VCaP (cell line): ENCODE measurements at regions not wholly inside any gene's neighbourhood (a gene's known extent, or its start where the extent isn't known, plus 50 kb on each side); places are given as distances from the start of the nearest gene placed in this dataset.
A peak's percentile ranks its signal among the peaks of the same experiment; 100 is the strongest.

Source experiments
- H3K27ac ChIP-seq: fragments of 450-650 bp; 2 replicates; pipeline ENCODE4 v1.5.1; 2017
- CTCF ChIP-seq: fragments of 450-650 bp; conservative IDR thresholded peaks from 2 replicates; pipeline ENCODE4 v1.5.1; 2017; ENCODE audit warnings: mild to moderate bottlenecking, moderate library complexity

- TF ChIP-seq CTCF = no peak
- no peak overlapping the region for H3K27ac ChIP-seq
Observed at GRCh38 chr9:111158999-111159398, 120.7 kb upstream of the LPAR1 start.

DNA sequence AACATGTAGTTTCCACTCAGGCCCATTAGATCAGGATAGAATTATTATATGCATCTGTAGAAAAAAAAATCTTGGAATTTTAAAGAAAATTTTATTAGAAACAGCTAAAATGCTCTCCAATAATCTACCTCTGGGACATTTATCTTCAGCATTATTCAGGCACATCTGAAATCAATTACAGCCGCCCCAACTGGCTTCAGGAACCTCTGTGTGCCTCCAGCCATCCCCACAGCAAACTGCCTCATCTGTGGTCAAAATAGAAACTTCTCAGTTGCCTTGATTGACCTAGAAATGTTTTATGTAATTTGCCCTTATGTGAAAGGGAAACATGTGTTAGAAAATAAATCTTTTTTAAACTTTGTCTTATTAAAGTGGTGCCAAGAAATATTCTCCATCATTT, 120.1 kb upstream of the LPAR1 start:
- TF ChIP-seq CTCF = no peak
- H3K27ac ChIP-seq = no peak overlapping the region

DNA sequence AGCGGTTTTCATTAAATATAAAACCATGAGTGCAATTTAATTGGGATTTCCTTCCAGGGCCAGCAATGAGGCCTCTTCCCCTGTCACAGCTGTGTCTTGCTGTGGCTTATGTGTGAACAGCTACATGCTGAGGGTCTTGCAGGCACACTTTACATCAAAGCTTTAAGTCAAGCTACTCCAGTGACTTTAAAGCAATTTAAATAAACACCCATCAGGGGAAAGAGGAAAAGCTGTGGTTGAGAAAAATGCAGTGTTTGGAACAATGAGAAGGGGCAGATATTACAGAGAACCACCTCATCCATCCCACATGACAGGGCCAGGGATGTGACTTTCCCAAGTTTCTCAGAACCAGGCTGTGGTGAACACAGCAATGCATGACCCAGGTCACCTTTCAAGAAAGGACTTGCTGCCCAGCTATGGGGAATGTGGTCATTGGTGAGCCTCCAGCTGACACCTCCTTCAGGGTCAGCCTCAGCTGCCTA, 115.9 kb upstream of the LPAR1 start:
- no peak for TF ChIP-seq CTCF

GRCh38 chr9:111152614-111153406, 114.5 kb upstream of the LPAR1 start:
- no peak overlapping the region for H3K27ac ChIP-seq
- TF ChIP-seq CTCF = no peak

More for the DNA sequence above, 115.9 kb upstream of the LPAR1 start:
- no peak overlapping the region for H3K27ac ChIP-seq

GRCh38 chr9:111151537-111151936, 113.3 kb upstream of the LPAR1 start:
- no peak; the same call in 1 of the 2 replicates for TF ChIP-seq CTCF

GRCh38 chr9:111150181-111150580, 111.9 kb upstream of the LPAR1 start:
- no peak for TF ChIP-seq CTCF
- no peak overlapping the region for H3K27ac ChIP-seq

More at GRCh38 chr9:111151537-111151936, 113.3 kb upstream of the LPAR1 start:
- no peak overlapping the region for H3K27ac ChIP-seq

GRCh38 chr9:111149018-111149759, 110.9 kb upstream of the LPAR1 start:
- H3K27ac ChIP-seq = no peak overlapping the region
- TF ChIP-seq CTCF = peak; percentile 35; the same call in 1 of the 2 replicates
